Breast epithelium (tissue), 3 donors: ENCODE measurements at regions not wholly inside any gene's neighbourhood (a gene's known extent, or its start where the extent isn't known, plus 50 kb on each side); places are given as distances from the start of the nearest gene placed in this dataset.

Source experiments
- CTCF ChIP-seq, 3 donors: fragments of 450-650 bp; IDR thresholded peaks; one replicate each; pipeline ENCODE4 v1.5.1; 2016 to 2017; ENCODE audit warnings: antibody characterized with exemption in 3 of 3, mild to moderate bottlenecking in 3 of 3, moderate library complexity in 3 of 3
- POLR2A ChIP-seq: fragments of 450-650 bp; IDR thresholded peaks from one replicate; pipeline ENCODE4 v1.6.1; 2016; ENCODE audit warnings: antibody characterized with exemption, mild to moderate bottlenecking, moderate library complexity
- POLR2AphosphoS5 ChIP-seq, 3 donors: sonication (generic); formaldehyde crosslinking; IDR thresholded peaks; one replicate each; pipeline ENCODE4 v1.6.1; 2017; ENCODE audit warnings: antibody characterized with exemption in 3 of 3

- no peak for TF ChIP-seq CTCF (IDR thresholded peaks at IDR 0.05)
- TF ChIP-seq POLR2A: no peak
- no peak for TF ChIP-seq POLR2AphosphoS5 (IDR thresholded peaks at IDR 0.05)
Observed at GRCh38 chr13:58827904-58828303, 1196.4 kb downstream of the PCDH17 start.
